ENCODE measurements at regions not wholly inside any gene's neighbourhood (a gene's known extent, or its start where the extent isn't known, plus 50 kb on each side); places are given as distances from the start of the nearest gene placed in this dataset.
"Not testable (repeated sequence)": the region's sequence is repeated elsewhere in the genome, so short reads cannot be mapped to it uniquely, and the experiment has no call there.

- no peaks in the 10 kb centered on the region for H3K27me3 ChIP-seq (ENCODE audit: control insufficient read depth in 2 of 2, insufficient read depth in 2 of 2, low read length in 2 of 2)
- no TSS peak for BruUV-seq (replicated peaks)
- POLR2A ChIA-PET, result interaction anchor here (0.7 kb wide), 2 partner anchors 19 to 71 kb away, joined by 3 to 5 read pairs; no protein-coding TSS in a partner anchor
- FAIRE-seq (no peak), DNase-seq (ENCODE audit: low read depth, low spot score) (no peak)
- CTCF ChIA-PET, result interaction anchor here (0.6 to 2.0 kb wide), 11 partner anchors 9 to 1517 kb away, joined by 3 to 14 read pairs (median 3); no protein-coding TSS in a partner anchor
- TF ChIP-seq EZH2 (IDR thresholded peaks at IDR 0.05; ENCODE audit: borderline replicate concordance, low read depth, low read length, severe bottlenecking), result no peak
- TF ChIP-seq JUN (IDR thresholded peaks at IDR 0.05; ENCODE audit: borderline replicate concordance, insufficient read depth, insufficient read length, low read depth), result no peak
- TF ChIP-seq POLR2AphosphoS5 (IDR thresholded peaks at IDR 0.05; ENCODE audit: insufficient read depth, low read depth, low read length), result no peak
- TF ChIP-seq, protein P1, sequence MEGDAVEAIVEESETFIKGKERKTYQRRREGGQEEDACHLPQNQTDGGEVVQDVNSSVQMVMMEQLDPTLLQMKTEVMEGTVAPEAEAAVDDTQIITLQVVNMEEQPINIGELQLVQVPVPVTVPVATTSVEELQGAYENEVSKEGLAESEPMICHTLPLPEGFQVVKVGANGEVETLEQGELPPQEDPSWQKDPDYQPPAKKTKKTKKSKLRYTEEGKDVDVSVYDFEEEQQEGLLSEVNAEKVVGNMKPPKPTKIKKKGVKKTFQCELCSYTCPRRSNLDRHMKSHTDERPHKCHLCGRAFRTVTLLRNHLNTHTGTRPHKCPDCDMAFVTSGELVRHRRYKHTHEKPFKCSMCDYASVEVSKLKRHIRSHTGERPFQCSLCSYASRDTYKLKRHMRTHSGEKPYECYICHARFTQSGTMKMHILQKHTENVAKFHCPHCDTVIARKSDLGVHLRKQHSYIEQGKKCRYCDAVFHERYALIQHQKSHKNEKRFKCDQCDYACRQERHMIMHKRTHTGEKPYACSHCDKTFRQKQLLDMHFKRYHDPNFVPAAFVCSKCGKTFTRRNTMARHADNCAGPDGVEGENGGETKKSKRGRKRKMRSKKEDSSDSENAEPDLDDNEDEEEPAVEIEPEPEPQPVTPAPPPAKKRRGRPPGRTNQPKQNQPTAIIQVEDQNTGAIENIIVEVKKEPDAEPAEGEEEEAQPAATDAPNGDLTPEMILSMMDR (IDR thresholded peaks at IDR 0.05; ENCODE audit: extremely low read depth in 1 of 2, insufficient read depth in 1 of 2, low read depth in 1 of 2, low read length in 2 of 2), result no peak
- no peak for TF ChIP-seq MYC (IDR thresholded peaks at IDR 0.05; ENCODE audit: low read depth, low read length)
- TF ChIP-seq GATA2 (IDR thresholded peaks at IDR 0.05; ENCODE audit: insufficient read depth, insufficient read length, low read depth, low read length), result no peak
- no peak for TF ChIP-seq FOS (IDR thresholded peaks at IDR 0.05; ENCODE audit: borderline replicate concordance, insufficient read depth, low read length)
- TF ChIP-seq MAX (IDR thresholded peaks at IDR 0.05; ENCODE audit: insufficient read depth, insufficient read length), result no peak
- TF ChIP-seq POLR2A (IDR thresholded peaks at IDR 0.05; ENCODE audit: low read depth, low read length), result no peak
- peaks cover 6% of the 10 kb centered on the region for H3K9me1 ChIP-seq (replicated peaks; ENCODE audit: control insufficient read depth, extremely low read depth, insufficient read depth, low read length)
- H3K9me3 ChIP-seq (replicated peaks; ENCODE audit: control insufficient read depth, insufficient read depth, low read length), result no peaks in the 10 kb centered on the region
- no peak overlapping the region for H3K9ac ChIP-seq (replicated peaks; ENCODE audit: extremely low read depth, insufficient read depth, low read length)
- no peaks in the 10 kb centered on the region for H3K4me1 ChIP-seq (ENCODE audit: control insufficient read depth, extremely low read depth, insufficient read depth, low read length)
- H3K79me2 ChIP-seq (ENCODE audit: control insufficient read depth, insufficient read depth, low read length), result peaks cover 86% of the 10 kb centered on the region
- peaks cover 3% of the 10 kb centered on the region for H4K20me1 ChIP-seq (replicated peaks; ENCODE audit: control insufficient read depth, extremely low read depth, insufficient read depth, low read length)
- no peaks in the 10 kb centered on the region for H3K36me3 ChIP-seq (ENCODE audit: control insufficient read depth in 2 of 2, extremely low read depth in 1 of 2, insufficient read depth in 2 of 2, low read length in 2 of 2)
- H3K27ac ChIP-seq (ENCODE audit: insufficient read depth, low read depth, low read length), result no peak overlapping the region
- H2AFZ ChIP-seq (ENCODE audit: low read depth, low read length), result no peak overlapping the region
- no peak overlapping the region for H3K4me3 ChIP-seq (replicated peaks in 1 of 3; ENCODE audit: insufficient read depth in 1 of 3, low read depth in 1 of 3, low read length in 3 of 3)
- H3K4me2 ChIP-seq (ENCODE audit: insufficient read depth, low read length), result no peak overlapping the region
- dilution Hi-C loops (cut with MboI; ENCODE audit: extremely low pct_ligation_motif_present, low sequenced_read_pairs) (no loop called here), intact Hi-C loops (cut with micrococcal nuclease) (no loop called here)
These were observed 100.1 kb upstream of the CCDC28A start for GRCh38 chr6:138673346-138674014.

DNA sequence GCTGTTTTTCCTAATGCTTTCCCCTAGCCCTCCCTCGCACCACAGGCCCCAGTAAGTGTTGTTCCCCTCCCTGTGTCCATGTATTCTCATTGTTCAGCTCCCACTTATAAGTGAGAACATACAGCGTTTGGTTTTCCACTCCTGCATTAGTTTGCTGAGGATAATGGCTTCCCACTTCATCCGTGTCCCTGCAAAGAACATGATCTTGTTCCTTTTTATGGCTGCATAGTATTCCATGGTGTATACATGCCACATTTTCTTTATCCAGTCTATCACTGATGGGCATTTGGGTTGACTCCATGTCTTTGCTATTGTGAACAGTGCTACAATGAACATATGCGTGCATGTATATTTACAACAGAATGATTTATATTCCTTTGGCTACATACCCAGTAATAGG lies 99.1 kb upstream of the CCDC28A start:
- H3K9ac ChIP-seq (replicated peaks; ENCODE audit: extremely low read depth, insufficient read depth, low read length); POLR2A ChIA-PET; H3K9me1 ChIP-seq (replicated peaks; ENCODE audit: control insufficient read depth, extremely low read depth, insufficient read depth, low read length); H3K36me3 ChIP-seq (ENCODE audit: control insufficient read depth in 2 of 2, extremely low read depth in 1 of 2, insufficient read depth in 2 of 2, low read length in 2 of 2); H3K4me1 ChIP-seq (ENCODE audit: control insufficient read depth, extremely low read depth, insufficient read depth, low read length); H4K20me1 ChIP-seq (replicated peaks; ENCODE audit: control insufficient read depth, extremely low read depth, insufficient read depth, low read length); H3K9me3 ChIP-seq (replicated peaks; ENCODE audit: control insufficient read depth, insufficient read depth, low read length); H2AFZ ChIP-seq (ENCODE audit: low read depth, low read length); DNase-seq (ENCODE audit: low read depth, low spot score); H3K27me3 ChIP-seq (ENCODE audit: control insufficient read depth in 2 of 2, insufficient read depth in 2 of 2, low read length in 2 of 2); H3K4me2 ChIP-seq (ENCODE audit: insufficient read depth, low read length); intact Hi-C loops (cut with micrococcal nuclease); H3K4me3 ChIP-seq (replicated peaks in 1 of 3; ENCODE audit: insufficient read depth in 1 of 3, low read depth in 1 of 3, low read length in 3 of 3); dilution Hi-C loops (cut with MboI; ENCODE audit: extremely low pct_ligation_motif_present, low sequenced_read_pairs); H3K27ac ChIP-seq (ENCODE audit: insufficient read depth, low read depth, low read length); FAIRE-seq; BruUV-seq (replicated peaks): not testable (repeated sequence)
- H3K79me2 ChIP-seq (ENCODE audit: control insufficient read depth, insufficient read depth, low read length), result peaks cover 87% of the 10 kb centered on the region
- CTCF ChIA-PET, result interaction anchor here (0.7 to 2.0 kb wide), 2 partner anchors 10 to 18 kb away, joined by 3 to 14 read pairs; no protein-coding TSS in a partner anchor

All from endothelial cell of umbilical vein (primary cell).